ENCODE measurements at regions not wholly inside any gene's neighbourhood (a gene's known extent, or its start where the extent isn't known, plus 50 kb on each side); places are given as distances from the start of the nearest gene placed in this dataset.

GRCh38 chr2:105573910-105574655, 170.6 kb upstream of the NCK2 start:
- TF ChIP-seq POLR2A (IDR thresholded peaks at IDR 0.05; ENCODE audit: extremely low read depth, insufficient read length) (no peak), CTCF (IDR thresholded peaks at IDR 0.05; ENCODE audit: low read depth, low read length) (no peak)

All from NB4 (cell line).